Stimulated activated CD4-positive, alpha-beta T cell treated with anti-CD3 and anti-CD28 coated beads, TNF-alpha, amount 100 ng/mL, for 24 hours (primary cell): ENCODE measurements at regions not wholly inside any gene's neighbourhood (a gene's known extent, or its start where the extent isn't known, plus 50 kb on each side); places are given as distances from the start of the nearest gene placed in this dataset.

ENCODE experiments used
- DNase-seq, 3 experiments: peaks; one replicate each; pipeline ENCODE4 v3.0.0-alpha.2; 2020; ENCODE audit warnings: low read depth in 3 of 3

DNA sequence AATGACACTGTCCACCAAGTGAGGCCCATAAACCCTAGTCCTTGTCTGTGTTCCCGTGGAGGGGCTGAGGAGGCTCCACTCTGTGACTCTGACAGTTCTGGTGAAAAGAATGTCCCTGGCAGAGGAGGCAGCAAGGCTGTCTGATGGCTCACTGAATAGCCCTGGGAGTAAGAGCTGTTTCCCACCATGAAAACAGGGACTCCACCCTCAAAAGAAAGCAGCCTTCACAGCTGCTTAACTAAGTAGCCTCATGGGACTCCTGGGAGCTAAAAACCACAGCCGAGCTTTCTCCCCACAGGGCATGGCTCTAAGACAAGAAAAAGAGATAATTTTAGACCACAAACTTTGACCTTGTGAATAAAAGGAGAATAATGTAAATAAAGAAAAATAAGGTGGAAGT is 135.1 kb upstream of the FRY start:
- DNase-seq, result no peak

DNA sequence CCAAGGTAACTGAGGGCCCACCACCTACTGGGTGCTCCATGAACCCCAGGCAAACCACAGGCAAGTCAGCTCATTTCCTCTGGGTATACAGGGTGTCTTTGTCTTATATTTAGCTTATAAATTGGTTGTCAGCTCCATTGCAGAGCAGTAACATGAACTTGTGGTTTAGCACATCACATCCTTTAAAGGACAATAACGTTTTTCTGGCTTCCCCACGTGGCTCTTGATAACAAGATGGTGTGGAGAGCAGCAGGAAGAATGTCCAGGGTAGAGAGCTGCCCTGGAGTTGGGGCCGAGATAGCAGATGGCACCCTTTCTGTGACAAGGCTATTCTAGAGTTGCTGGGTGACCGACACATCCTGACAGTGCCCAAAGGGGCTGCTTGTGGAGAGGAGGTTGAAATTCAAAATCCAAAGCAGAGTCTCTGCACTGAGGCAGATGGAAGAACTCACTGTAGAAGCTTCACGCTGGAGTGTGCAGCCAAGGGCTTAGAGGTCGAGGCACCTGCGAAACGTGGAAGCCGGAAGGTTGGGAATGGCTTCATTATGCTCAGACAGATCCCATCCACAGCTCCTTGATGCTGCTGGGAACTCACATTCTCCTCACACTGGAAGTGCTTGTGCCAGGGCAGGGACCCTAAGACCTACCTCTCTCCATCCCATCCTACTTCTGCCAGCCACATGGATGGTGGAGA is 133.0 kb upstream of the FRY start:
- DNase-seq, result no peak

DNA sequence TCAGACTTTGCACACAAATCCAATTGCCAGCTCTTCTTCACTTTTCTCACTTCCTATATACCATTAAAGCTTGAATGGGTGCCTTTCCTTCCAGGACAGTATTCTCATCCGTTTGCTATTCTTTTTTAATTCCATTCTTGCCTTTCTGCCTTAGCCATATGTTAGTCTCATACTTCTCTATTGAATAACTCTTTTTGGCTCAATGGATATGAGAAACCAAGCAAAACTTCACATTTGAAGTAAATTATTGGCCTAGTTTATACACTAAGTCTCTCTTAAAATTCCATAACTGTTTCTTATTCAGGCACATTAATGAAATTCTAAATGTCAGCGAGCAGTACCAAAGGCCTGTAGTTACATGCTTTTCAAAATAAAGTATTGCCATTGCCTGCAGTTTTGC is 129.6 kb upstream of the FRY start:
- no peak for DNase-seq

DNA sequence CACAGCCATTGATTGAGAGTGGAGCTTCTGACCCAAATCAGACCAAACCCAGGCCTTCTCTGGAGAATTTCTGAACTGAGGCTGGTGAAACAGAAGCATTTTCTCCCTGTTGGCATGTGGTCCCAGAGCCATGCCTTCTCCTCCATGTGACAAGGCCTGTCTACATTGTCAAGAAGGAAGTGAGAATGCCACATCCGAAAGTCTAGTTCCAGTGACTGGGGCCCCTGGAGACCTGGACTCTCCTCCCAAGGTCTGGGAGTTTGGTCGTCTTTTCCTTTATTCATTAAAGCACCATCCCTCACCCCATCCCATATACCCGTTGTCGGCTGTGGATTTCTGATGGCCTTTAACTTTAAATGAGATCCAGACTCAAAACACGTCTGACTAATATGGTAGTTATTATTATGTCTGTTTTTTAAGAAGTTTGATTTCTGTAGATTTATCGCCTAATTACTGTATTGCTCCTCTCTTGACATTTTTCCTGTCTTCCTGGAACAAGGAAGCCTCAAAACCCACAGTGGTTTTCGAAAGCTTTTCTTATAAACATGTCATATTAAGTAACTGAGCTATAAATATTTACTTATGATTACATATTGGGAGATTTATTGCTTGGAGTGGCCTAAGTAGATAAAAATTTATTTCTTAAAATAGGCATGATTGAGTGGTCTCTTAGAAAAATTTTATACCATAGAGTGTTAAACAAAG is 128.3 kb upstream of the FRY start:
- no peak for DNase-seq

DNA sequence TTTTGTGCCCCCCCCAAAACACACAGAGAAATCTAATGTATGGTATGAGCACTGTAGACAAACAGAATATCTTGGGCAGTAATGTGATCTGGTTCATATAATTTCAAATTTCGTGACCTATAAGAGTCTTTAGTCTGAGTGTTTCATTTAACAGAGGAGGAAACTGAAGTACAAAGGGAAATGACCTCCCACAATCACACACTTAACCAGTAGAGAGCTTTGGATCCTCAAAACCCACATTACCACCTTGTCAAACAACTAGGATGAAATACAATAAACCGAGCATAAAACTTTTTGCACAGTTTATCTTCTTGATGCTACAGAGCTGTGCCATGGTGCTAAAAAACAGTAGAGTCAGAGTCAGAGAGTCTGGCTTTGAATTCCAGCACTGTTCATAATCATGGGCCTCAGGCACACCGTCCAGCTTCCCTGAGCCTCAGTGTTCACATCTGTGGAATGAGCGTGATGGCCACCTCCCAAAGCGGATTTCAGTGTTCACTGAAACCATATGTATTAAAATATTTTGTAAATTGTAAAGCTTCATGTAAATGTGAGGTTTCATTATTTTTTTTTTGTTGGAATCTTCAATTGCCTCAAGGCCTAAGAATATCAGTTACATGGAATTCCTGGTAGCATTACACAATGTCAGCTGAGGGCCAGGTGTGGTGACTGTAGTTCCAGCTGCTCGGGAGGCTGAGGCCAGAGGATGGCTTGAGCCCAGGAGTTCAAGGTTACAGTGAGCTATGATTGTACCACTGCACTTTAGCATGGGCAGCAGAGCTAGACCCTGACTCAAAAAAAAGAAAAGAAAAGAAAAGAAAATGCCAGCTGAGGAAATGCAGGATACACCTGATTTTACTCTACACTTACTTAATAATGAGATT is 126.4 kb upstream of the FRY start:
- no peak for DNase-seq

DNA sequence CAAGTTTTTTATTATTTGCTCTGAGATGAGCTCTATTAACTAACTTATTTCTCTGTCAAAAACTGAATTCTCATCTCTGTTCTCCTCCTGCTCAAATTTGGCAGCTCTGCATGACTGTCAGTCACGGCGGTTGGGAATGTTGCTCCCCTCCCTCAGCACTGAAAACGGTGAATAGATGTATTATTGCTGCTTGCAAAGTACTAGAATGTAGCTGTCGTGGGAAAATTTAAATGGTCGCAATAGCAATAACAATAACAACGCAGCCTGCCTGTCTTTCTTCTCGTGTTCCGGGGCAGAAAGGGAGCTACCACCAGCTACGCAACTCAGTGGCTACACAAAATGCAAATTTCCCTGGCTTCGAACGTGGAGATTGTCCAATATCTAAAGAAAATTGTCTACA is 125.6 kb upstream of the FRY start:
- no peak for DNase-seq

DNA sequence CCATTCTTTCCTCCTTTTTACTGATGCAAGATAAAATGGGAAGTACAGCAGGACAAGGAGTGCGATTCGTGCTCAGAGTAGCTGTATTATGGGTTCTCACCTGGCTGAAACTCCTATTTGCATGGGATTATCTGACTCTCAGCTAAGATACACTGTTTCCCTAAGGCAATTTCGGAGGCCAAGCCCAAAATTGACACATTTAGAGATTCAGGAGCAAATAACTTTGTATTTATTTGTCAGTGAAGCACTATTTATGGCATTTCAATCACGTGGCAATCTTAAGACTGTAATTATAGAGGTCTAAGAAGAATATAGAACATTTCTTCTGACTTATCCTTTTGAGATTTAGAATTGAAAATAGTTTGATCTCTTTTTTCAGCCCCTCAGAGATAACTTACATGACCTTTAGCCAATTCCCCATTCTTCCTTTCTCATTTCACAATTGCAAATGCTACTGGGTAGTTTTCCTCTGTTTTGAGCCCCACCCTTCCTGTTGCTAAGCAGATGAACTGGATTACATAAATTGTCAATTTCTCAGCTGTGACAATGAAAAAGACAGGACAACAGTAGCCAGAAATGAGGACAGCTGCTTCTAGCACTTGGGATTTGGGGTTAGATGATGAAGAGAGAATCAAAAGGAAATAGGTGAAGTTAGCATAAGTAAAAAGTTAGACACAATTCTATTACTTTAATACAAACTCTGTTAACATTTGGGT is 122.7 kb upstream of the FRY start:
- no peak for DNase-seq

DNA sequence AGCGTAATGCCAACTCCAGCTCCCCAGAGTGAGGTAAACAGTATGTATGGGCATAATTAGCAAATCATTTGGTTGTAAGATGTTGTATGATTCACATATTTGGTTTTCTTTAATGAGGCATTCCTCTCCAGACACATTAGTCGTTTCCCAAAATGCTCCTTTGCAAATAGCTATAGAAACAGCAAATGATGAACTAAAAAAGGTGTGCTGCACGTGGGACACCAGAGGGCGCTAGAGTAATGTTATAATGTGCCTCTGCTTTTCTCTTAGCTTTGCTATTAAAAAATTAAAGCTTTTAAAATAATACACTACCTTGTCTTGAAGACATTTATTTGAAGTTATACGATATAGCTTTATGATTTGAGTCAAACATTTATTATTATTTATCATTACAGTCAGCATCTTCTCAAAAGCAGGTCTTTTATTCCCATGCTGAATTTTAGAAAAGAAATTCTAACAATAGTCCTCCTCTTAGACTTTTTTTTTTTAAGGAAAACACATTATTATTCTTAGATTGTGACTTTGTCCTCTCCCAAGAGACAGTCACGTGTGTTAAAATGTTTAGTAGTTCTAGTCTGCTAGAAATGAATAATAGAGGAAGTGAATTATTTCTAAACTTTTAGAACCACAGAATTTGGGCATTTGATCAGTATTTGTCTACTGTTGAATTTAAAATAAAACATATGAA is 121.6 kb upstream of the FRY start:
- peak; percentile 5 to 32 (median 13) for DNase-seq

DNA sequence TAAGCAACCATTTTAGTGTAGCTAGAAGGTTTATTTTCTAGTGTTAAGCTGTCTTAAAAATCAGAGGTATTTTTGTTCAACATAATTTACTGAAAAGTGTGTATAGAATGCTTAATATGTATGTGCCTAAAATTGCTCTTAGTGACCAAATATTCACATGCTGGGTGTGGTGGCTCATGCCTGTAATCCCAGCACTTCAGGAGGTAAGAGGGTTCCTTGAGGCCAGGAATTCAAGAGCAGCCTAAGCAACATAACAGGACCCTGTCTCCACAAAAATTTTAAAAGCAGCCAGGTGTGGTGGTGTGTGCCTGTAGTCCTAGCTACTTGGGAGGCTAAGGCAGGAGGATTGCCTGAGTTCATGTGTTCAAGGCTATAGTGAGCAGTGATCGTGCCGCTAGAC is 120.9 kb upstream of the FRY start:
- no peak for DNase-seq

DNA sequence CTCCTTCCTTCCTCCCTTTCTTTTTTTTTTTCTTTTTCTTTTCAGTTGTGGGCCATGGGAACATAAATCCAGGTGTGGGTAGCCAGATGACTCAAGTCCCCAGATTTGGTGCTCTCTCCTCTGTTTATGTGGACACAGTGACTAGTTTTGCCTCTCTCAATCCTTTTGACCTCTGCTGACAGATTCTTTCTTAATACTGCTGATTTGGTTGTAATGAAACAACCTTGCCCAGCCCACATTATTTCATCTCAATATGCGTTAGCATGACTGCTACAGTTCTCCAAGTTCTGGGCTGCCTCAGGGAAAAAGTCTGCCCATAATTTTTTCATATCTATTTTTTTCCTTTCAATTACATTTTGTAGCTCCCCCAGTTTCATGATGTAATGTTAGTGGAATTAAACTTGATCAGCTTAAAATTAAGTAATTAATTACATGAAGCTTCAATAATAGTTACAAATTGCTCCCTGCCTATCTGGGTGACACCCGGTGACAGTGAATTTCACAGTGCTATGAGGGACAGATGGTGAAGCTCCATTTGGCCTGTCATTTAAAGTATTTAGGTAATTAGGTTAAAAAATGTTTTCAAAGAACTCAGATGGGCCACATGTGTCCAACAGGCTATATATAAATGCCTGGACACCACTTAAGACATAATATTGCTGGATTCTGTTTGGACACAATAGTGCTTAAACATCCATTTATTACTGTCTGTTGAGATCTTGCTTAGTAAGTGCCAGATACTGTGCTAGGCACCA is 118.8 kb upstream of the FRY start:
- no peak for DNase-seq

DNA sequence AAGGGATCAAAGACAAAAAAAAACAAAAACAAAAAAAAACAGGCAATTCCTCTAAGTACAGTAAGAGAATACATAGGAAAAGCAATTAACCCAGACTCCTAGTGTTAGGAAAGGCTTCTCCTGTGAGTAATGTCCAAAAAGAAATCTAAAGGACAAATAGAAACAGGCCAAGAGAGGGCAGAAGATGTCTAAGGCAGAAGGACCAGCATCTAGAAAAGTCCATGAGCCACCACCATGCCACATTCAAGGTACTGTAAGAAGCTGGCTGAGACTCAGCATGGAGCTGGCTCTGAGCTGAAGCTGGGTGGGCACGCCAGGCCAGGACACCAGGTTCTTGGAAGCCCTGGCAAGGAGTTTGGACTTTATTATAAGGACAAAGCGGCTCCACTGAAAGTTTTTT is 118.1 kb upstream of the FRY start:
- no peak for DNase-seq

DNA sequence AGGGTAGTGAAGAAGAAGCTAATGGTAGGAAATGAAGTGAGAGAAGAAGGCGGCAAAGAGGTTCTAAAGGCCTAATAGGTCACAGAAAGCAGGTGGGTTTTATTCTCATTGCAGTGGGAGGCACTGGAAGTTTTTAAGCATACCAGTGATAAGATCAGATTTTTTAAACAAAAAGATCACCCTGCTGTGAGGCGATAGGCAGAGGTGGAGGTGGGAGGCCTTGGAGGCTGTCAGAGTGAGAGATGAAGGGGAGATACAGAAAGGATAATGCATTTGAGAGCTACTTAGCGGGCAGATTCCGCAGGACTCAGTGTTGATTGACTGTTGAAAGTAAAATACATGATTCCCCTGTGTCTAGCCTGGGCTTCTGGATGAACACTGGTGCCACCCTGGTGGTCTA is 116.7 kb upstream of the FRY start:
- DNase-seq, result no peak

DNA sequence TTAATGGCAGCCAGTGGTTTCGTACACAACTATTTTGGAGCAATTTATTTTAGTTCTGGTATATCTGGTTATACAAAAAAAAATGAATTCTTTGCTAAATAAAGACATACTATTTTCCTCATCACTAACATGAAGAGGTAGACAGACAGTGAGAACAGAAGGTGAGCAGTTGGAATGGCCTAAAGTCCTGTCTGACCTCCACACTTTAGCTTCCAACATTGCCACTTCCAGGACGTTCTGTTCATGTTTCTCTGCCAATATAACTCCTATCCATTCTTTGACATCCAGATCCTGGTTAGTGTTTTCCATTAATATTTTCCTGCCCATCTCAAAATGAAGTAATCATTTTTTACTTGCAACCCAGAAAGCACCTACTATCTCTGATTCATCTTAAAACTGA is 112.9 kb upstream of the FRY start:
- no peak for DNase-seq

DNA sequence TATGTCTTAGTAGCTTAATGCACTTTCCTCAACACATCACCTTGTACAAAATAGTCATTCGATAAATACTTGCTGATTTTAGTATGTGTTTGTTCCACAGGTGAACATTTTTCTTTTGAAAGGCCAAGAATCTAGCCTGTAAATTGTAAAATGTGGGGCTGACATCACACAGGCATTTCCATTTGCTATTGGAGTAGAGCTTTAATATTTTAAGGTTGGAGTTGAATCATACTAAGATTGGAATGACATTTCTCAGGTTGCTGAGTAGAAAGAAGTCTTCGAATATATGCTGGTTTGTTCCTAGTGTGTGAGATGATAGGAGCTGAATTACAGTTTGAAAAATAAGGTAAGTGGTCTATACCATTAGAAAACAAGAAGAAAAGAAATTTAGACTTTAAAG is 112.3 kb upstream of the FRY start:
- DNase-seq, result no peak

DNA sequence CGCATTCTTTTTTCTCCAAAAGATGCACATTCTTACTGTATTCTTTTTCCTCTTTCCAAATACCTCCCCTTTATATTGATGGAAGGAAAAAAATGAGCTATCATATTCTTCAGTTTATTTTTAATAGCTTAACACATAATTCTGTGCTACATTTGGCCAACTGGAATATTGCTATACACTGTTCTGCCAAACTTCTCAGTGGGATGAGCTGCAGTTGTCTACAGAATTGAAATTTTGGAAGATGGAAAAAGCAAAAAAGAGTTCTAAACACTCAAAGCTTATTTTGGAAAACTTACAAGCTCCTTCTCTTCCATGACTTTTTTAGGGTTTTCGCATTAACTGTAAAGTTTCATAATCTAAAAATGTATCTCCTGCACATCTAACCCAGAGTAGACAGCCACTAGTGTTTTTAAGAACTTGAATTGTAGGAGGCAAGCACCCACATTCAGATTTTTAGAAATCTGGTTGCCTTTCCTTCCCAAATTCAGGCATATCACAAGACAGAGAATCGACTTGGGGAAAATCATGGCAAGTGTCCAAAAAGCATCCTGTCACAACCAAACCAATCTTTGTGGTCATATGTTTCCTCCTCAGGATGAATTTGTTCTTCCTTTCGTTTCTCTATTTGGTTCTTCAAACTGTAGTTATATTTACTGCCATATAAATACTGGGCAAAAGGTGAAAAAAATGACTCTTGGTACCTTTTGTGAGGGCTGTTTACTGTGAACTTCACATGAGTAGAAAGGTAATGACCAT is 111.4 kb upstream of the FRY start:
- DNase-seq, result no peak

DNA sequence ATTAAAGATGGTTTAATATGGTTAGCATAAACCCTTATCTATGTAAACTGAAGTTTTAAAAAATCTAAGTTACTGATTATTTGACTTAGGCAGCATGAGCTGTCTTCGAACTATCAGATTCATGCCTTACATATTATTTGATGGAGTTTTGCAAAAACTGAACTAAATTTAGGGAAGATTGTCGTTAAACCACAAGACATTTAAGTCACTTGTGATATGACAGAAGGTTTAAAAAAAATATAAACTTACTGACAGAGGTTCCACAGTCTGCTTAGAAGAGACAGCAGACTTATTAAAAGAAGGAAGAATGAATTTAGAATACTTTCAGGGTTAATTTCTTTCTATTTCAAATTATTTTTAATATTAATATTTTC is 110.9 kb upstream of the FRY start:
- no peak for DNase-seq

DNA sequence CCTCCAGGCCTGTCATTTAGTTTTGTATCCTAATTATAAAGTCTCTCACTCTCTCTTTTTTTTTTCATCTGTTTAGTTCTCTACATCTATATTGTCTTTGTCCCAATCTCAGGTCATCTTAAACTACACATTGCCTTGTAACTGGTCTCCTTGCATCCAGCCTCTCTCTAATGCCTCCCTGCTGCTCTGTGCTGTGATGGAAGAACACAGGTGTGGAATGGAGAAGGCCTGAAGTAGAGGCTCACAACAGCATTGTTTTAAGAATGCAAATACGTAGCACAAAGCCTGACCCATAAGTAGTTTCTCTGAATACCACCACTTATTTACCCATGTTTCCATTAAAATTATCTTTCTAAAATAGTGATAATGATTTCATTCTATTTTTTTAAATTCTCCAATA is 108.8 kb upstream of the FRY start:
- no peak for DNase-seq

DNA sequence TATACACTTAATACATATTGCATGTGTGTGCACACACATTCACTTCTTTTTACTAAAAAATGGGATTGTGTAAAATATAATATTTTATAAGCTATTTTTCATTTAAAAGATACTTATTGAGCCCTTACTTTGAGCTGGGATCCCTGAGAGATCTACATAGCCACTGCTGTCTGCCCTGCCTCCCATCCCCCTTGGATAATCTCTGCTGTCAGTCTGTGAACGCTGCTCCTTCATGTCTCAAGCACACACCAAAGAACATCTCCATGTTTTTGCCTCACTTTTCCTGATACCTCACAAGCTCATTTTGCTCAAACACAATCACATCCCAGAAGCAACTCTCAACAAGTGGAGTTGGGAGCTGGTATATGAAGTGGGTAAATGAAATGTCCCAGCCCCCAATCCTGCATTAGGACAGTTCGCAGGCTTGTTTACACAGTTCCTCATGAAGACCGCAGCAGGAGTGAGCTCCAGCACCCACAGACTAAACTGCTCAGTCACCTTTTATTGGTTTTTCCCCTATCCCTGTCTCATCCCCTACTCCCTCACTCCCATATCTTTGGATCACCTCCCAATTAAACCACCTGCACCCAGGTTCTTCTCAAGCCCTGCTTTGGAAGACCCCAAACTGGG is 108.3 kb upstream of the FRY start:
- no peak for DNase-seq

DNA sequence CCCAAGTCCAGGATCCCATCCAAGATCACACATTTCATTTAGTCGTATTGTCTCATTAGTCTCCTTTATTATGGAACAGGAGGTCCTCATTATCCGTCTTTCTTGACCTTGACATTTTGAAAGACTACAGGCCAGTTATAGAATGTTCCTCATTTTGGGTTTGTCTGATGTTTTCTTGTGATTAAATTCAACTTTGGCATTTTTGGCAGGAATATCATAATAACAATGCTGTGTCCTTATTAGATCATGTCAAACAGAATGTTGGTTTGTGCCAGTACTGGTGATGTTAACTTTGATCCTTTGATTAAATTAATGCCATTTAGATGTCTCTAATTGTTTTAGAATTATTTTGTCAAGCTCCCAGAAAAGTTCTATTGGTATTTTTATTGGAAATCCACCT is 106.5 kb upstream of the FRY start:
- DNase-seq, result no peak

DNA sequence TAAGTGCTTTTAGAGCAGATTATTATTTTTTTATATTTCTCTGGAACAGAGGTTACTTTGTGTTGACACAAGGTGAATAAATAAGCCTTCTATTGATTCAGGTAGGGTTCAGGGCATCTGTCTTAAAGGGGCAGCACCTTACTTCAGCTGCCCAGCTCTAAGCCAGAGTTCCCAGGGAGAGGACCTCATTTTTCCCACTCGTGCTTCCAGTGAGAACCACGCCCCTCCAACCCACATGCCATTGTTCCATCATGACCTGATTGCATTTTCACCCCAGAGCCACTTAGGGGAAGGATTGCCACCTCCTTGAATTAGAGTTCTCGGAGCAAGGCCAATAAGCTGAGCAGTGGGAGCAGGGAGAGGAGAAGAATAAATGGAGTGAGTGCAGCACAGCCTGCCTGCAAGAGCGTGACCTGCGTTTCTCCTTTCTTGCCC is 104.3 kb upstream of the FRY start:
- DNase-seq, result no peak
